ENCODE measurements at regions not wholly inside any gene's neighbourhood (a gene's known extent, or its start where the extent isn't known, plus 50 kb on each side); places are given as distances from the start of the nearest gene placed in this dataset.

DNA sequence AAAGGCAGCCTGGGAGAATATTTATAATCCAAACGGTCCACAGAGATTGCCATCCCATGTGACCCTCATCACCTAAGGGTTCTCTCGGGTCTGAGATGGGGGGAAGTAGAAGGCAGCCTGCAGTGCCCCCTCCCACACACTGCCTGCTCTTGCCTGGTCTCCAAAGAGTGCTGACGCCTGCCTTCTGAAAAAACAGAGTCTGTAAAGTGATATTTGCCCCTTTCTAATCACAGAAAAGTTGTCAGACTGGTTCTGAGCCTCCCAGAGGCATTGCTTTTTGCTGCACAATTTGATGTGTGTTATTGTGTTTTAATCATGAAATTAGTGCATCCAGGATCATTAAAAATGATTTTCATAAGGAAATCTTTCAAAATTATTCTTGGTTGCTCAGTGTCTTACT is 59.2 kb downstream of the TMEM30B start:
- TF ChIP-seq POLR2A (IDR thresholded peaks at IDR 0.05; ENCODE audit: low read depth, low read length) (no peak), PAX5 (IDR thresholded peaks at IDR 0.05; ENCODE audit: insufficient read depth, low read length, severe bottlenecking) (no peak), TAF1 (IDR thresholded peaks at IDR 0.05; ENCODE audit: low read depth, low read length) (no peak), SPI1 (IDR thresholded peaks at IDR 0.05; ENCODE audit: low read depth, low read length) (no peak), POU2F2 (IDR thresholded peaks at IDR 0.05; ENCODE audit: low read depth, low read length) (no peak), POLR2AphosphoS5 (IDR thresholded peaks at IDR 0.05; ENCODE audit: low read depth, low read length) (no peak)

All from GM12891 (cell line).